HepG2 (cell line): ENCODE measurements at regions not wholly inside any gene's neighbourhood (a gene's known extent, or its start where the extent isn't known, plus 50 kb on each side); places are given as distances from the start of the nearest gene placed in this dataset.

Experiments
- CREB1 ChIP-seq, 2 experiments: fragments of 450-650 bp in 1 of 2; IDR thresholded peaks; 2 replicates each; pipeline ENCODE4 v1.6.1; 2016 to 2017; ENCODE audit warnings: control low read depth in 1 of 2, mild to moderate bottlenecking in 1 of 2, missing compliant biosample characterization in 1 of 2, missing genetic modification characterization in 1 of 2
- ETV6 ChIP-seq: sonication (generic); formaldehyde crosslinking; conservative IDR thresholded peaks from 2 replicates; pipeline ENCODE4 v1.4.0; 2020; ENCODE audit warnings: missing genetic modification reagents
- FUBP1 ChIP-seq: sonication (generic); formaldehyde crosslinking; IDR thresholded peaks from 2 replicates; pipeline ENCODE4 v1.5.1; 2020; ENCODE audit warnings: missing genetic modification reagents, mild to moderate bottlenecking, borderline replicate concordance
- HES4 ChIP-seq: sonication (generic); formaldehyde crosslinking; IDR thresholded peaks from 2 replicates; pipeline ENCODE4 v1.9.0; 2021; ENCODE audit warnings: mild to moderate bottlenecking, missing genetic modification reagents, borderline replicate concordance
- MAX ChIP-seq: IDR thresholded peaks from 2 replicates; pipeline ENCODE4 v1.6.1; 2012; ENCODE audit warnings: inconsistent platforms
- MBD4 ChIP-seq: IDR thresholded peaks from 2 replicates; pipeline ENCODE4 v1.6.1; 2012; ENCODE audit warnings: low read length, inconsistent platforms, borderline replicate concordance
- MNT ChIP-seq: fragments of 450-650 bp; IDR thresholded peaks from 2 replicates; pipeline ENCODE4 v1.6.1; 2016
- NR2F6 ChIP-seq, 2 experiments: IDR thresholded peaks; 2 replicates each; pipeline ENCODE4 v1.6.1; 2016; ENCODE audit warnings: antibody characterized with exemption in 1 of 2, mild to moderate bottlenecking in 1 of 2
- PHF21A ChIP-seq: sonication (generic); formaldehyde crosslinking; IDR thresholded peaks from 2 replicates; pipeline ENCODE4 v1.5.0; 2020; ENCODE audit warnings: mild to moderate bottlenecking, missing genetic modification reagents
- POLR2AphosphoS2 ChIP-seq: IDR thresholded peaks from 2 replicates; pipeline ENCODE4 v1.6.1; 2011; ENCODE audit warnings: low read depth, low read length, improper control_type of control experiment
- REXO4 ChIP-seq: sonication (generic); formaldehyde crosslinking; IDR thresholded peaks from 2 replicates; pipeline ENCODE4 v1.8.0; 2022; ENCODE audit warnings: missing genetic modification reagents, mild to moderate bottlenecking, borderline replicate concordance
- SAFB2 ChIP-seq: sonication (generic); formaldehyde crosslinking; IDR thresholded peaks from 2 replicates; pipeline ENCODE4 v1.5.1; 2020; ENCODE audit warnings: missing genetic modification reagents, low read depth, mild to moderate bottlenecking, borderline replicate concordance
- U2AF2 ChIP-seq: fragments of 200-400 bp; formaldehyde crosslinking; IDR thresholded peaks from 2 replicates; pipeline ENCODE4 v1.6.1; 2017; ENCODE audit warnings: low read depth, mild to moderate bottlenecking, low read length
- ZEB1 ChIP-seq: IDR thresholded peaks from 2 replicates; pipeline ENCODE4 v1.6.1; 2012; ENCODE audit warnings: mild to moderate bottlenecking, low read depth, inconsistent platforms; ENCODE audit not compliant: insufficient replicate concordance
- ZNF552 ChIP-seq: sonication (generic); formaldehyde crosslinking; IDR thresholded peaks from 2 replicates; pipeline ENCODE4 v1.9.0; 2022; ENCODE audit warnings: missing genetic modification reagents, mild to moderate bottlenecking, borderline replicate concordance
- TF ChIP-seq, protein P1 (sequence below), 2 experiments: sonication (generic) in 1 of 2; formaldehyde crosslinking in 1 of 2; IDR thresholded peaks; 2 replicates each; pipeline versions ENCODE4 v1.5.1 to v1.6.1; 2011 to 2020; ENCODE audit warnings: borderline replicate concordance in 1 of 2, low read depth in 1 of 2, low read length in 1 of 2, mild to moderate bottlenecking in 1 of 2, missing genetic modification reagents in 1 of 2, moderate library complexity in 1 of 2
- TF ChIP-seq, protein P2 (sequence below): sonication (generic); formaldehyde crosslinking; conservative IDR thresholded peaks from 2 replicates; pipeline ENCODE4 v1.4.0; 2020; ENCODE audit warnings: missing genetic modification reagents
- TF ChIP-seq, protein P3 (sequence below): IDR thresholded peaks from 2 replicates; pipeline ENCODE4 v1.6.1; 2016; ENCODE audit warnings: missing compliant biosample characterization, missing genetic modification reagents, borderline replicate concordance

DNA sequence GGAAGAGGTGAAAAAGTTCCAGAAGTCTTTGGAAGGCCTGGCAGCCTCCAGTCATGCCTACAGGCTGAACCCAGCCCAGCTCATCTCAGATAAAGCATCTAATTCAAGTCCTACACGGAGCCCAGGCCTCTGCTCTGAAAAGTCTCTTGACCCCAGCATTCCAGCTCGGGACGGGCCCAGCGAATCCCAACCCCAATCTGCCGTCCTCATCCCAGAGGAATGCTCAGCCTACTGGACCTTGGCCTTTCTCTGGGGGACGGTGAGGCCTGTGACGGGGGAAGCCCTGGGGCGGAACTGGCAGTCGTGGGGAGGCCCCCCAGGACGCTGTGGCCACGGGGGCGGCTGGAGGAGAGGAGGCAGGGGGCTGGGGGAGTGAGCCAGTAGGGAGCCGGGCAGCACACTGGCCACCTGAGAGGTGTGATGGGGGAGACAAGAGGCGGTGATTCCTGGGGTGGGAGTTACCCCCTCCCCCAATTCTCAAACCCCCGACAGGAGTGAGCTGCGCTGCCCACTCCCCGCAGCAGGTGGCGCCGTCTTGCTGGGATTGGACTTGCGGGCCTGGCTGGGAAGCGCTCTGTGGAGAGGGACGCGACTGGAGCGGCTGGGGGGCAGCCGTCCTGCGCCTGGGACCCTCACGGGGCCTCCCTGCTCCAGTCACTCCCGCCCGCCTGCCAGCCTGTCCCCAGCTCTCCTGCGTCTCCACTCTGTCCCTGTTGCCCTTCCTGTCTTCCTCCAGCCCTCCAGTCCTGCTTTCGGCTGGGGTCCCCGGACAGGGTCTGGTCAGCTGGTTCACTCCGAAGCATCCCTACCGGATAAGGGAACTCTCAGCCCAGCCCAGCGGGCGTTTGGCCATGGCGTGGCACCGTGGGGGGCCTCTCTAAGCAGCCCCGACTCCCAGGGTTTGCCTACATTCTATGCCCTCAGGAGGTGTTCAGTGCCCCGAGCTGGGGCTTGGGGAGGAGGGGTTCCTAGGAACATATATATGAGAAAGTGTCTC, 182.6 kb upstream of the HAAO start (continued):
- TF ChIP-seq HES4, result 0 out of 2 replicates have a peak, but pooled peaks have one; percentile 23
- TF ChIP-seq CREB1 (IDR thresholded peaks at IDR 0.05), result no peak
- TF ChIP-seq CREB1 (CRISPR knock-in tag; IDR thresholded peaks at IDR 0.05), result no peak
- no peak for TF ChIP-seq MBD4
- peak; percentile 50; the same call in 1 of the 2 replicates for TF ChIP-seq SAFB2 (CRISPR knock-in tag)
- TF ChIP-seq, protein P1, sequence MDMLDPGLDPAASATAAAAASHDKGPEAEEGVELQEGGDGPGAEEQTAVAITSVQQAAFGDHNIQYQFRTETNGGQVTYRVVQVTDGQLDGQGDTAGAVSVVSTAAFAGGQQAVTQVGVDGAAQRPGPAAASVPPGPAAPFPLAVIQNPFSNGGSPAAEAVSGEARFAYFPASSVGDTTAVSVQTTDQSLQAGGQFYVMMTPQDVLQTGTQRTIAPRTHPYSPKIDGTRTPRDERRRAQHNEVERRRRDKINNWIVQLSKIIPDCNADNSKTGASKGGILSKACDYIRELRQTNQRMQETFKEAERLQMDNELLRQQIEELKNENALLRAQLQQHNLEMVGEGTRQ (IDR thresholded peaks at IDR 0.05; ENCODE audit: low read depth, low read length), result no peak; the same call in 1 of the 2 replicates
- TF ChIP-seq, protein P1 (CRISPR knock-in tag; IDR thresholded peaks at IDR 0.05; ENCODE audit: borderline replicate concordance), result no peak
- TF ChIP-seq U2AF2, result no peak
- TF ChIP-seq NR2F6 (IDR thresholded peaks at IDR 0.05), result peak; percentile 89
- TF ChIP-seq NR2F6 (CRISPR knock-in tag; IDR thresholded peaks at IDR 0.05), result peak; percentile 95
- TF ChIP-seq, protein P2, sequence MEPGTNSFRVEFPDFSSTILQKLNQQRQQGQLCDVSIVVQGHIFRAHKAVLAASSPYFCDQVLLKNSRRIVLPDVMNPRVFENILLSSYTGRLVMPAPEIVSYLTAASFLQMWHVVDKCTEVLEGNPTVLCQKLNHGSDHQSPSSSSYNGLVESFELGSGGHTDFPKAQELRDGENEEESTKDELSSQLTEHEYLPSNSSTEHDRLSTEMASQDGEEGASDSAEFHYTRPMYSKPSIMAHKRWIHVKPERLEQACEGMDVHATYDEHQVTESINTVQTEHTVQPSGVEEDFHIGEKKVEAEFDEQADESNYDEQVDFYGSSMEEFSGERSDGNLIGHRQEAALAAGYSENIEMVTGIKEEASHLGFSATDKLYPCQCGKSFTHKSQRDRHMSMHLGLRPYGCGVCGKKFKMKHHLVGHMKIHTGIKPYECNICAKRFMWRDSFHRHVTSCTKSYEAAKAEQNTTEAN, result peak; percentile 74; the same call in 1 of the 2 replicates
- no peak for TF ChIP-seq POLR2AphosphoS2
- peak; percentile 100 for TF ChIP-seq PHF21A (CRISPR knock-in tag)
- 0 out of 2 replicates have a peak, but pooled peaks have one; percentile 21 for TF ChIP-seq FUBP1
- TF ChIP-seq MAX, result no peak
- TF ChIP-seq ETV6, result peak; percentile 89
- no peak for TF ChIP-seq MNT
- TF ChIP-seq REXO4 (CRISPR knock-in tag), result no peak
- peak; percentile 41; the same call in 1 of the 2 replicates for TF ChIP-seq ZNF552 (CRISPR knock-in tag)
- TF ChIP-seq, protein P3, sequence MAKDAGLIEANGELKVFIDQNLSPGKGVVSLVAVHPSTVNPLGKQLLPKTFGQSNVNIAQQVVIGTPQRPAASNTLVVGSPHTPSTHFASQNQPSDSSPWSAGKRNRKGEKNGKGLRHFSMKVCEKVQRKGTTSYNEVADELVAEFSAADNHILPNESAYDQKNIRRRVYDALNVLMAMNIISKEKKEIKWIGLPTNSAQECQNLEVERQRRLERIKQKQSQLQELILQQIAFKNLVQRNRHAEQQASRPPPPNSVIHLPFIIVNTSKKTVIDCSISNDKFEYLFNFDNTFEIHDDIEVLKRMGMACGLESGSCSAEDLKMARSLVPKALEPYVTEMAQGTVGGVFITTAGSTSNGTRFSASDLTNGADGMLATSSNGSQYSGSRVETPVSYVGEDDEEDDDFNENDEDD, result peak; percentile 62; the same call in 1 of the 2 replicates
- TF ChIP-seq ZEB1, result no peak
